ENCODE measurements at regions not wholly inside any gene's neighbourhood (a gene's known extent, or its start where the extent isn't known, plus 50 kb on each side); places are given as distances from the start of the nearest gene placed in this dataset.

GRCh38 chr5:124596595-124597421 is 149.6 kb downstream of the ZNF608 start:
- no peak overlapping the region for H3K4me3 ChIP-seq (replicated peaks in 1 of 3; ENCODE audit: low read depth in 2 of 3, low read length in 3 of 3)
- H3K27me3 ChIP-seq (ENCODE audit: control insufficient read depth in 2 of 2, insufficient read depth in 2 of 2, low read length in 2 of 2): peaks cover 0 to 2% of the 10 kb centered on the region in 2 donors
- H3K9me3 ChIP-seq (replicated peaks in 1 of 2; ENCODE audit: control insufficient read depth in 1 of 2, insufficient read depth in 1 of 2, low read length in 2 of 2): no peaks in the 10 kb centered on the region
- no peak overlapping the region for H3K4me2 ChIP-seq (replicated peaks; ENCODE audit: extremely low read depth, low read length, poor library complexity, severe bottlenecking)
- H3K36me3 ChIP-seq (replicated peaks in 1 of 2; ENCODE audit: control insufficient read depth in 1 of 2, insufficient read depth in 2 of 2, low read length in 2 of 2): no peaks in the 10 kb centered on the region
- no peaks in the 10 kb centered on the region for H4K20me1 ChIP-seq (ENCODE audit: insufficient read depth, low read length)
- Mint-ChIP-seq H3K27ac (no peak overlapping the region), H3K4me3 (peak overlapping the region in 1 of 2 donors; percentile 1), H3K9me3 (peaks cover 0 to 2% (median 0%) of the 10 kb centered on the region in 7 donors), H3K36me3 (no peaks in the 10 kb centered on the region), H3K4me1 (peaks cover 5% of the 10 kb centered on the region), H3K27me3 (ENCODE audit: low read depth in 3 of 3) (peaks cover 0 to 2% (median 0%) of the 10 kb centered on the region in 3 donors)
- DNase-seq: no peak
- H3K9ac ChIP-seq (ENCODE audit: insufficient read depth, low read length, poor library complexity, severe bottlenecking): no peak overlapping the region
- no peak overlapping the region for H3K27ac ChIP-seq (ENCODE audit: low read depth in 1 of 2, low read length in 2 of 2)
- no peak for TF ChIP-seq CTCF (IDR thresholded peaks at IDR 0.05)
- WGBS (ENCODE audit: insufficient coverage): 0% methylated on average over 1 of the region's 5 CpGs
- no peaks in the 10 kb centered on the region for H3K4me1 ChIP-seq (ENCODE audit: control insufficient read depth in 1 of 2, insufficient read depth in 2 of 2, low read length in 2 of 2)
- intact Hi-C loops (cut with micrococcal nuclease): no loop called here
- H3K79me2 ChIP-seq (ENCODE audit: insufficient read depth, low read length): no peaks in the 10 kb centered on the region
- no peak overlapping the region for H2AFZ ChIP-seq (ENCODE audit: insufficient read depth, low read depth, low read length, poor library complexity, severe bottlenecking)

GRCh38 chr5:124593952-124594351 is 152.5 kb downstream of the ZNF608 start:
- Mint-ChIP-seq H3K27me3 (ENCODE audit: low read depth in 3 of 3) (peaks cover 0 to 2% (median 0%) of the 10 kb centered on the region in 3 donors), H3K4me3 (no peak overlapping the region), H3K27ac (no peak overlapping the region), H3K9me3 (peaks cover 0 to 7% (median 0%) of the 10 kb centered on the region in 7 donors), H3K36me3 (no peaks in the 10 kb centered on the region), H3K4me1 (no peaks in the 10 kb centered on the region)
- H3K4me2 ChIP-seq (replicated peaks; ENCODE audit: extremely low read depth, low read length, poor library complexity, severe bottlenecking): no peak overlapping the region
- H4K20me1 ChIP-seq (ENCODE audit: insufficient read depth, low read length): no peaks in the 10 kb centered on the region
- TF ChIP-seq CTCF (IDR thresholded peaks at IDR 0.05): no peak
- no peak overlapping the region for H2AFZ ChIP-seq (ENCODE audit: insufficient read depth, low read depth, low read length, poor library complexity, severe bottlenecking)
- H3K27me3 ChIP-seq (ENCODE audit: control insufficient read depth in 2 of 2, insufficient read depth in 2 of 2, low read length in 2 of 2): no peaks in the 10 kb centered on the region
- intact Hi-C loops (cut with micrococcal nuclease): no loop called here
- no peaks in the 10 kb centered on the region for H3K4me1 ChIP-seq (ENCODE audit: control insufficient read depth in 1 of 2, insufficient read depth in 2 of 2, low read length in 2 of 2)
- H3K36me3 ChIP-seq (replicated peaks in 1 of 2; ENCODE audit: control insufficient read depth in 1 of 2, insufficient read depth in 2 of 2, low read length in 2 of 2): no peaks in the 10 kb centered on the region
- WGBS (ENCODE audit: insufficient coverage): no CpG with 5 or more reads among the region's 1 CpG
- H3K27ac ChIP-seq (ENCODE audit: low read depth in 1 of 2, low read length in 2 of 2): no peak overlapping the region
- no peaks in the 10 kb centered on the region for H3K79me2 ChIP-seq (ENCODE audit: insufficient read depth, low read length)
- DNase-seq: no peak
- no peaks in the 10 kb centered on the region for H3K9me3 ChIP-seq (replicated peaks in 1 of 2; ENCODE audit: control insufficient read depth in 1 of 2, insufficient read depth in 1 of 2, low read length in 2 of 2)
- H3K9ac ChIP-seq (ENCODE audit: insufficient read depth, low read length, poor library complexity, severe bottlenecking): no peak overlapping the region
- H3K4me3 ChIP-seq (replicated peaks in 1 of 3; ENCODE audit: low read depth in 2 of 3, low read length in 3 of 3): no peak overlapping the region

All from CD14-positive monocyte (primary cell).